Choroid plexus epithelial cell (primary cell): ENCODE measurements at regions not wholly inside any gene's neighbourhood (a gene's known extent, or its start where the extent isn't known, plus 50 kb on each side); places are given as distances from the start of the nearest gene placed in this dataset.

ENCODE experiments used
- DNase-seq: peaks from one replicate; pipeline ENCODE4 v3.0.0-alpha.2; 2010; ENCODE audit warnings: low read depth
- H3K4me3 ChIP-seq: 2 replicates; pipeline ENCODE4 v1.5.1; 2011; ENCODE audit warnings: low read depth, mild to moderate bottlenecking, control low read depth, low read length, moderate library complexity
- CTCF ChIP-seq: conservative IDR thresholded peaks from 2 replicates; pipeline ENCODE4 v1.5.1; 2011; ENCODE audit warnings: low read depth, mild to moderate bottlenecking, control low read depth, inconsistent platforms, low read length, moderate library complexity

GRCh38 chr4:52251864-52252263, 200.8 kb downstream of the SPATA18 start:
- DNase-seq = no peak
- TF ChIP-seq CTCF = no peak
- H3K4me3 ChIP-seq = no peak overlapping the region

- DNase-seq = no peak
- TF ChIP-seq CTCF = no peak
- H3K4me3 ChIP-seq = no peak overlapping the region
Measured at GRCh38 chr4:52253025-52253424, 201.9 kb downstream of the SPATA18 start.

GRCh38 chr4:52256522-52256921, 205.4 kb downstream of the SPATA18 start:
- TF ChIP-seq CTCF = no peak
- no peak for DNase-seq
- H3K4me3 ChIP-seq = no peak overlapping the region

- no peak overlapping the region for H3K4me3 ChIP-seq
- DNase-seq = no peak
- no peak for TF ChIP-seq CTCF
Measured at GRCh38 chr4:52259978-52260377, 208.9 kb downstream of the SPATA18 start.

- TF ChIP-seq CTCF = no peak
- DNase-seq = no peak
- no peak overlapping the region for H3K4me3 ChIP-seq
Measured at GRCh38 chr4:52260514-52261210, 209.6 kb downstream of the SPATA18 start.

- DNase-seq = no peak
- no peak for TF ChIP-seq CTCF
Measured at GRCh38 chr4:52263607-52264006, 212.5 kb downstream of the SPATA18 start.

More at GRCh38 chr4:52263607-52264006, 212.5 kb downstream of the SPATA18 start:
- H3K4me3 ChIP-seq = no peak overlapping the region
